K562 (cell line): ENCODE measurements at regions not wholly inside any gene's neighbourhood (a gene's known extent, or its start where the extent isn't known, plus 50 kb on each side); places are given as distances from the start of the nearest gene placed in this dataset.

Experiments used
- ATF4 ChIP-seq: fragments of 450-650 bp; formaldehyde crosslinking; IDR thresholded peaks from 2 replicates; pipeline ENCODE4 v1.4.0; 2022; ENCODE audit warnings: mild to moderate bottlenecking, moderate library complexity
- CTCF ChIP-seq, 3 experiments: IDR thresholded peaks in 2 of 3; conservative IDR thresholded peaks in 1 of 3; 2 replicates each; pipeline ENCODE4 v1.5.1; 2011 to 2012; ENCODE audit warnings: low read length in 3 of 3, mild to moderate bottlenecking in 3 of 3, control low read depth in 2 of 3, improper control_type of control experiment in 1 of 3, inconsistent platforms in 1 of 3, low read depth in 1 of 3, mixed read lengths in 1 of 3, moderate library complexity in 1 of 3; ENCODE audit not compliant: insufficient read depth in 2 of 3
- E2F4 ChIP-seq: sonication (generic); formaldehyde crosslinking; IDR thresholded peaks from 2 replicates; pipeline ENCODE4 v1.8.0; 2022; ENCODE audit warnings: mild to moderate bottlenecking, low read depth, missing genetic modification reagents
- FOSL1 ChIP-seq: fragments of 200-800 bp; sonication (Bioruptor generic); conservative IDR thresholded peaks from 2 replicates; pipeline ENCODE4 v1.6.1; 2016; ENCODE audit warnings: missing genetic modification characterization, missing compliant biosample characterization
- SAFB ChIP-seq: fragments of 200-400 bp; formaldehyde crosslinking; IDR thresholded peaks from 2 replicates; pipeline ENCODE4 v1.6.1; 2017; ENCODE audit warnings: low read depth, low read length, borderline replicate concordance
- SMARCA5 ChIP-seq: fragments of 450-650 bp; IDR thresholded peaks from 2 replicates; pipeline ENCODE4 v1.6.1; 2016
- TAF1 ChIP-seq: IDR thresholded peaks from 2 replicates; pipeline ENCODE4 v1.6.1; 2011; ENCODE audit warnings: mild to moderate bottlenecking, low read length, moderate library complexity; ENCODE audit not compliant: insufficient read depth, control insufficient read depth, severe bottlenecking; ENCODE audit errors: extremely low read depth
- ZBTB26 ChIP-seq: fragments of 450-650 bp; formaldehyde crosslinking; IDR thresholded peaks from 2 replicates; pipeline ENCODE4 v1.4.0; 2022; ENCODE audit warnings: missing genetic modification characterization

- TF ChIP-seq ATF4 (CRISPR knock-in tag) (no peak), TAF1 (no peak), CTCF (IDR thresholded peaks at IDR 0.05 in 2 of 3, conservative IDR thresholded peaks at IDR 0.05 in 1 of 3; ENCODE audit: insufficient read depth in 2 of 3, low read depth in 1 of 3, low read length in 3 of 3) (no peak), ZBTB26 (CRISPR knock-in tag) (no peak), SAFB (no peak), SMARCA5 (no peak), FOSL1 (tag) (no peak), E2F4 (no peak)
Observed at GRCh38 chr3:145422556-145422955, 738.4 kb downstream of the PLOD2 start.
